ENCODE measurements at regions not wholly inside any gene's neighbourhood (a gene's known extent, or its start where the extent isn't known, plus 50 kb on each side); places are given as distances from the start of the nearest gene placed in this dataset.
"Not testable (repeated sequence)": the region's sequence is repeated elsewhere in the genome, so short reads cannot be mapped to it uniquely, and the experiment has no call there.

DNA sequence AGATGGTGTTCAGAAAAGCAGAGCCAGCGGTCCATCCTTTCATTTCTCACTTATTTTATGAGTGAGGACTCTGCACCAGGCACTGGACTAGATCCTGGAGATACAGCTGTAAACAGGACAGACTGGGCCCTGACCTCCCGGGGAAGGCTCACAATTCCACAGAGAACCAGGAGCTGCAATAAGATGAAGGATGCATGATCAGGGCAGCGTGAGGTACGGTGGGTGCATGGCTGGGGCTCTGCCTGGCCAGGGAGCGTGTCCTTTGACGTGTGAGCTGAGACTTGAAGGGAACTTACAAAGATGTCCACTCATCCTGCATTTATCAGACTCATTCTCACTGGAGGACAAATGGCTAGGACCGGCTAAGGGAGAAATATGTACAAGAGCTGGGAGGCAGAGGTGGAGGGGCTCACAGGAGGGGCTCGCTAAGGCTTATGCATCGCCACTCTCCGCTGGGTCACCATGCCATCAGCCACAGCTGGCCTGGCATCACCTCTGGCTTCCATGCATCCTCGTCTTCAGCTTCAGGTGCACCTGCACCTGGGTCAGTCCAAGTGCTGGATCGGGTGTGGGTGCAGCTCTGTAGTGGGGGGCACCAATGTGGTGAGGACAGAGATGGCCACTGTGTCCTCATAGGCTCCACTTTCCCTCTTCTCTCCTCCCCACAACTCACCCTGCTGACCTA, 213.9 kb downstream of the TOMM20 start:
- DNase-seq (ENCODE audit: extremely low read depth, insufficient read length): no peak
- Histone ChIP-seq H3K36me3 (ENCODE audit: control insufficient read depth, insufficient read depth, low read length) (no peaks in the 10 kb centered on the region), H3K4me3 (replicated peaks; ENCODE audit: low read depth, low read length) (no peak overlapping the region), H3K27me3 (replicated peaks; ENCODE audit: control insufficient read depth, insufficient read depth, low read length) (no peaks in the 10 kb centered on the region)
- TF ChIP-seq CTCF (IDR thresholded peaks at IDR 0.05; ENCODE audit: insufficient read depth, low read length, poor library complexity, severe bottlenecking): no peak

DNA sequence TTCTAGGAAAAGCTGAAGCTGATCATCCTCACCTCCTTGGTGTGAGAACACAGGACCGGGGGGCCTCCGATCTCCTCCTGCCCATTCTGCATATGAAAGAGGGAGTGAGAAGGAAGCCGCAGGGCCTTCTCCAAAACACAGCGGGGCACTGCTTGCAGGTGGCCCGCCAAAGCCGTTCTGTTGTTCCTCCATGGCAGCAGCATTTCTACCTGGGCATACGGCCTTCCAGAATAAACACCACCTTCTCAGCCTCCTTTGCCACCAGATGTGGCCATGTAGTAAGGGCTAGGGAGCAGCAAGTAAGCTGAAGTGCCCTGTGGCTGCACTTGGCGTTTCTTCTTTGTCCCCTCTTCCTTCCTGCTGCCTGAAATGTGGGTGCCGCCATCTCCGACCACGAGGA, 214.9 kb downstream of the TOMM20 start:
- Histone ChIP-seq H3K27me3 (replicated peaks; ENCODE audit: control insufficient read depth, insufficient read depth, low read length) (no peaks in the 10 kb centered on the region), H3K4me3 (replicated peaks; ENCODE audit: low read depth, low read length) (no peak overlapping the region), H3K36me3 (ENCODE audit: control insufficient read depth, insufficient read depth, low read length) (no peaks in the 10 kb centered on the region)
- no peak for TF ChIP-seq CTCF (IDR thresholded peaks at IDR 0.05; ENCODE audit: insufficient read depth, low read length, poor library complexity, severe bottlenecking)
- DNase-seq (ENCODE audit: extremely low read depth, insufficient read length): no peak

GRCh38 chr1:234913278-234913649, 215.4 kb downstream of the TOMM20 start:
- no peaks in the 10 kb centered on the region for H3K27me3 ChIP-seq (replicated peaks; ENCODE audit: control insufficient read depth, insufficient read depth, low read length)
- no peaks in the 10 kb centered on the region for H3K36me3 ChIP-seq (ENCODE audit: control insufficient read depth, insufficient read depth, low read length)
- TF ChIP-seq CTCF (IDR thresholded peaks at IDR 0.05; ENCODE audit: insufficient read depth, low read length, poor library complexity, severe bottlenecking): no peak
- DNase-seq (ENCODE audit: extremely low read depth, insufficient read length): no peak
- H3K4me3 ChIP-seq (replicated peaks; ENCODE audit: low read depth, low read length): no peak overlapping the region

DNA sequence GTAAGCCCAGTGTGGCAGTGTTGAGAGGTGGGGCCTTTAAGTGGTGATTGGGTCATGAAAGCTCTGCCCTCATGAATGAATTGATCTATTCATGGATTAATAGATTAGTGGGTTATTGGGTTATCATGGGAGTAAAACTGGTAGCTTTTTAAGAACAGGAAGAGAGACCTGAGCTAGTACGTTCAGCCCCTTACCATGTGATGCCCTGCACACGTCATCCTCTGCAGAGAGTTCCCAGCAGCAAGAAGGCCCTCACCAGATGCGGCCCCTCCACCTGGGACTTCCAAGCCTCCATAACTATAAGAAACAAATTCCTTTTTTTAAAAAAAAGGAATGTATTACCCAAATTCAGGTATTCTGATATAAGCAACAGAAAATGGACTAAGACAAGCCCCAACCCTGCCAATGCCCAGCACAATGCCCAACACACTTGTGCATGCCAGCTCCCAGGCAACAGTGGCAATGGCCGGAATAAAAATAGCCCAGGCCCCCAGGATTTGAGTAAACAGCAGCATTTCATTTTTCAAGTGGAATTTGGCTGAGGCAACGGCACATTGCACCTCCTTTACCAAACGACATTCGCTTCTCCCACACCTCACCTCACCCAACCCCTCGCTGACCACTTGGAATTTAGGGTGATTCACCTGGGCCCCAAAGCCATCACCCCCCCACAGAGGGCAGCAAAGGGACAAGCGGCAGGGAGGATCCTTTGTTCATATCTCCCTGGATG, 215.9 kb downstream of the TOMM20 start:
- Histone ChIP-seq H3K36me3 (ENCODE audit: control insufficient read depth, insufficient read depth, low read length) (no peaks in the 10 kb centered on the region), H3K4me3 (replicated peaks; ENCODE audit: low read depth, low read length) (no peak overlapping the region), H3K27me3 (replicated peaks; ENCODE audit: control insufficient read depth, insufficient read depth, low read length) (no peaks in the 10 kb centered on the region)
- no peak for TF ChIP-seq CTCF (IDR thresholded peaks at IDR 0.05; ENCODE audit: insufficient read depth, low read length, poor library complexity, severe bottlenecking)
- DNase-seq (ENCODE audit: extremely low read depth, insufficient read length): no peak

GRCh38 chr1:234911787-234912186, 216.8 kb downstream of the TOMM20 start:
- H3K36me3 ChIP-seq (ENCODE audit: control insufficient read depth, insufficient read depth, low read length): no peaks in the 10 kb centered on the region
- no peak overlapping the region for H3K4me3 ChIP-seq (replicated peaks; ENCODE audit: low read depth, low read length)
- H3K27me3 ChIP-seq (replicated peaks; ENCODE audit: control insufficient read depth, insufficient read depth, low read length): no peaks in the 10 kb centered on the region
- DNase-seq (ENCODE audit: extremely low read depth, insufficient read length): no peak
- TF ChIP-seq CTCF (IDR thresholded peaks at IDR 0.05; ENCODE audit: insufficient read depth, low read length, poor library complexity, severe bottlenecking): no peak

GRCh38 chr1:234911136-234911535, 217.5 kb downstream of the TOMM20 start:
- H3K4me3 ChIP-seq (replicated peaks; ENCODE audit: low read depth, low read length); H3K36me3 ChIP-seq (ENCODE audit: control insufficient read depth, insufficient read depth, low read length); H3K27me3 ChIP-seq (replicated peaks; ENCODE audit: control insufficient read depth, insufficient read depth, low read length); DNase-seq (ENCODE audit: extremely low read depth, insufficient read length): not testable (repeated sequence)

Data from GM06990 (cell line).